Activated naive CD4-positive, alpha-beta T cell treated with anti-CD3 and anti-CD28 coated beads, Interleukin-2, amount 50 U/mL, for 72 hours (primary cell): ENCODE measurements at regions not wholly inside any gene's neighbourhood (a gene's known extent, or its start where the extent isn't known, plus 50 kb on each side); places are given as distances from the start of the nearest gene placed in this dataset.

Experiments used
- ATAC-seq, 2 donors: fragments of 150-1000 bp; cut with Tn5 transposase; 2 replicates each; pipeline ENCODE4 v1.10.0; 2021; ENCODE audit warnings: mild to moderate bottlenecking in 2 of 2, moderate library complexity in 2 of 2
- DNase-seq, 2 donors: peaks; one replicate each; pipeline ENCODE4 v3.0.0; 2021 to 2022; ENCODE audit warnings: low spot score in 2 of 2
- H3K27ac Mint-ChIP-seq, 2 donors: one replicate each; pipeline ENCODE4 v1.8.0; 2022; ENCODE audit warnings: mild to moderate bottlenecking in 2 of 2, mixed read lengths in 2 of 2
- H3K36me3 Mint-ChIP-seq, 2 donors: one replicate each; pipeline ENCODE4 v1.8.0; 2022; ENCODE audit warnings: mixed read lengths in 2 of 2
- H3K9me3 Mint-ChIP-seq, 2 donors: one replicate each; pipeline ENCODE4 v1.8.0; 2022; ENCODE audit warnings: mixed read lengths in 2 of 2

GRCh38 chr6:44500074-44500473, 112.6 kb downstream of the CDC5L start:
- H3K36me3 Mint-ChIP-seq = no peaks in the 10 kb centered on the region
- no peak overlapping the region for H3K27ac Mint-ChIP-seq
- ATAC-seq (no peak), DNase-seq (no peak)
- H3K9me3 Mint-ChIP-seq = peaks cover 0 to 7% of the 10 kb centered on the region in 2 donors

- peaks cover 0 to 7% of the 10 kb centered on the region in 2 donors for H3K9me3 Mint-ChIP-seq
- no peak for DNase-seq
- H3K27ac Mint-ChIP-seq = no peak overlapping the region
- no peaks in the 10 kb centered on the region for H3K36me3 Mint-ChIP-seq
- ATAC-seq = no peak
These were observed 116.0 kb downstream of the CDC5L start for GRCh38 chr6:44503471-44503870.

GRCh38 chr6:44504301-44504791, 116.8 kb downstream of the CDC5L start:
- ATAC-seq = no peak
- H3K36me3 Mint-ChIP-seq = no peaks in the 10 kb centered on the region
- no peak overlapping the region for H3K27ac Mint-ChIP-seq
- peaks cover 0 to 12% of the 10 kb centered on the region in 2 donors for H3K9me3 Mint-ChIP-seq
- DNase-seq = no peak

- DNase-seq (peak in 1 of 2 donors; percentile 3), ATAC-seq (no peak)
- Mint-ChIP-seq H3K27ac (no peak overlapping the region), H3K36me3 (no peaks in the 10 kb centered on the region), H3K9me3 (peaks cover 7 to 16% of the 10 kb centered on the region in 2 donors)
These were observed 118.2 kb downstream of the CDC5L start for GRCh38 chr6:44505751-44506150.

GRCh38 chr6:44507014-44507413, 119.5 kb downstream of the CDC5L start:
- no peaks in the 10 kb centered on the region for H3K36me3 Mint-ChIP-seq
- H3K9me3 Mint-ChIP-seq = peaks cover 7 to 16% of the 10 kb centered on the region in 2 donors
- peak overlapping the region in 1 of 2 donors; percentile 16 for H3K27ac Mint-ChIP-seq
- ATAC-seq = no peak
- no peak for DNase-seq

GRCh38 chr6:44508646-44509045, 121.1 kb downstream of the CDC5L start:
- Mint-ChIP-seq H3K9me3 (peaks cover 7 to 13% of the 10 kb centered on the region in 2 donors), H3K36me3 (no peaks in the 10 kb centered on the region), H3K27ac (no peak overlapping the region)
- ATAC-seq = no peak
- no peak for DNase-seq

- ATAC-seq = no peak
- Mint-ChIP-seq H3K9me3 (peaks cover 7 to 13% of the 10 kb centered on the region in 2 donors), H3K27ac (no peak overlapping the region), H3K36me3 (no peaks in the 10 kb centered on the region)
- no peak for DNase-seq
These were observed 123.6 kb downstream of the CDC5L start for GRCh38 chr6:44511126-44511525.

- H3K36me3 Mint-ChIP-seq = no peaks in the 10 kb centered on the region
- no peak overlapping the region for H3K27ac Mint-ChIP-seq
- DNase-seq (peak in 1 of 2 donors; percentile 21), ATAC-seq (no peak)
- peaks cover 7 to 13% of the 10 kb centered on the region in 2 donors for H3K9me3 Mint-ChIP-seq
These were observed 125.6 kb downstream of the CDC5L start for GRCh38 chr6:44512868-44513741.

GRCh38 chr6:44514085-44514484, 126.6 kb downstream of the CDC5L start:
- DNase-seq (peak in 1 of 2 donors; percentile 9), ATAC-seq (no peak)
- H3K27ac Mint-ChIP-seq = no peak overlapping the region
- peaks cover 6 to 8% of the 10 kb centered on the region in 2 donors for H3K36me3 Mint-ChIP-seq
- peaks cover 14 to 18% of the 10 kb centered on the region in 2 donors for H3K9me3 Mint-ChIP-seq

- no peak overlapping the region for H3K27ac Mint-ChIP-seq
- DNase-seq (no peak), ATAC-seq (no peak)
- peaks cover 18 to 20% of the 10 kb centered on the region in 2 donors for H3K9me3 Mint-ChIP-seq
- peaks cover 6 to 11% of the 10 kb centered on the region in 2 donors for H3K36me3 Mint-ChIP-seq
These were observed 127.2 kb downstream of the CDC5L start for GRCh38 chr6:44514576-44515193.

GRCh38 chr6:44522871-44523270, 135.4 kb downstream of the CDC5L start:
- peaks cover 26 to 28% of the 10 kb centered on the region in 2 donors for H3K36me3 Mint-ChIP-seq
- peaks cover 14 to 19% of the 10 kb centered on the region in 2 donors for H3K9me3 Mint-ChIP-seq
- DNase-seq (no peak), ATAC-seq (no peak)
- no peak overlapping the region for H3K27ac Mint-ChIP-seq

- DNase-seq = no peak
- Mint-ChIP-seq H3K36me3 (peaks cover 15 to 21% of the 10 kb centered on the region in 2 donors), H3K9me3 (peaks cover under 1 to 8% of the 10 kb centered on the region in 2 donors), H3K27ac (no peak overlapping the region)
- no peak for ATAC-seq
These were observed 137.1 kb downstream of the CDC5L start for GRCh38 chr6:44524476-44525227.

- Mint-ChIP-seq H3K36me3 (peaks cover 12 to 13% of the 10 kb centered on the region in 2 donors), H3K27ac (no peak overlapping the region), H3K9me3 (peaks cover 0 to 8% of the 10 kb centered on the region in 2 donors)
- ATAC-seq = no peak
- no peak for DNase-seq
These were observed 138.3 kb downstream of the CDC5L start for GRCh38 chr6:44525761-44526351.

GRCh38 chr6:44527181-44527580, 139.7 kb downstream of the CDC5L start:
- Mint-ChIP-seq H3K36me3 (no peaks in the 10 kb centered on the region), H3K27ac (peak overlapping the region in 1 of 2 donors; percentile 46), H3K9me3 (no peaks in the 10 kb centered on the region)
- DNase-seq = no peak
- ATAC-seq = peak; percentile 28 to 44

GRCh38 chr6:44527583-44528369, 140.3 kb downstream of the CDC5L start:
- DNase-seq (no peak), ATAC-seq (peak; percentile 7 to 14)
- H3K27ac Mint-ChIP-seq = no peak overlapping the region
- H3K36me3 Mint-ChIP-seq = no peaks in the 10 kb centered on the region
- no peaks in the 10 kb centered on the region for H3K9me3 Mint-ChIP-seq

- Mint-ChIP-seq H3K9me3 (no peaks in the 10 kb centered on the region), H3K27ac (no peak overlapping the region), H3K36me3 (no peaks in the 10 kb centered on the region)
- ATAC-seq = no peak
- DNase-seq = no peak
These were observed 140.8 kb downstream of the CDC5L start for GRCh38 chr6:44528370-44528644.
